ENCODE measurements at regions not wholly inside any gene's neighbourhood (a gene's known extent, or its start where the extent isn't known, plus 50 kb on each side); places are given as distances from the start of the nearest gene placed in this dataset.

DNA sequence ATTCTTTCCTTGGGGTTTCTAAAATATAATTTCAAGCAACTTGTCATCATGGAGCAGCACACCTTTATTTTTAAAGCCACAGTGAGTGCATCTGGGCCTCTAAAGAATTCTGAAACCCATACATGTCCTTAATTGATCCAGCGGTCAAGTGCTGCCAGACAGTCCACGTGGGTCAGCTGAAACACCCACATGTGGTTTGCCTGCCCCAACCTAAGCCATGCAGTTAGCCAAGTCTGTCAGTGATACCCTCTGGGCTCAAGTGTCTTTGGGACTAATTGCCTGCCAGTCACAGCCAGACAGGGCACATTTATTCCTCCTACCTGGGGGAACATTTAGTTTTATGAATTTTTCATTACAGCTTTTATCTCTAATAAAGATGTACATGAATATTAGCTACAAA is 291.4 kb upstream of the SLC30A5 start:
- H3K4me1 ChIP-seq: no peaks in the 10 kb centered on the region
- intact Hi-C loops (cut with DNase I): no loop called here
- no peak for ATAC-seq
- no peaks in the 10 kb centered on the region for H3K9me3 ChIP-seq
- H3K27me3 ChIP-seq (ENCODE audit: low read depth): no peaks in the 10 kb centered on the region
- H3K36me3 ChIP-seq: no peaks in the 10 kb centered on the region
- TF ChIP-seq, protein P1, sequence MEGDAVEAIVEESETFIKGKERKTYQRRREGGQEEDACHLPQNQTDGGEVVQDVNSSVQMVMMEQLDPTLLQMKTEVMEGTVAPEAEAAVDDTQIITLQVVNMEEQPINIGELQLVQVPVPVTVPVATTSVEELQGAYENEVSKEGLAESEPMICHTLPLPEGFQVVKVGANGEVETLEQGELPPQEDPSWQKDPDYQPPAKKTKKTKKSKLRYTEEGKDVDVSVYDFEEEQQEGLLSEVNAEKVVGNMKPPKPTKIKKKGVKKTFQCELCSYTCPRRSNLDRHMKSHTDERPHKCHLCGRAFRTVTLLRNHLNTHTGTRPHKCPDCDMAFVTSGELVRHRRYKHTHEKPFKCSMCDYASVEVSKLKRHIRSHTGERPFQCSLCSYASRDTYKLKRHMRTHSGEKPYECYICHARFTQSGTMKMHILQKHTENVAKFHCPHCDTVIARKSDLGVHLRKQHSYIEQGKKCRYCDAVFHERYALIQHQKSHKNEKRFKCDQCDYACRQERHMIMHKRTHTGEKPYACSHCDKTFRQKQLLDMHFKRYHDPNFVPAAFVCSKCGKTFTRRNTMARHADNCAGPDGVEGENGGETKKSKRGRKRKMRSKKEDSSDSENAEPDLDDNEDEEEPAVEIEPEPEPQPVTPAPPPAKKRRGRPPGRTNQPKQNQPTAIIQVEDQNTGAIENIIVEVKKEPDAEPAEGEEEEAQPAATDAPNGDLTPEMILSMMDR (IDR thresholded peaks at IDR 0.05): no peak
- no peak overlapping the region for H3K4me3 ChIP-seq
- DNase-seq: no peak
- no peak overlapping the region for H3K27ac ChIP-seq

DNA sequence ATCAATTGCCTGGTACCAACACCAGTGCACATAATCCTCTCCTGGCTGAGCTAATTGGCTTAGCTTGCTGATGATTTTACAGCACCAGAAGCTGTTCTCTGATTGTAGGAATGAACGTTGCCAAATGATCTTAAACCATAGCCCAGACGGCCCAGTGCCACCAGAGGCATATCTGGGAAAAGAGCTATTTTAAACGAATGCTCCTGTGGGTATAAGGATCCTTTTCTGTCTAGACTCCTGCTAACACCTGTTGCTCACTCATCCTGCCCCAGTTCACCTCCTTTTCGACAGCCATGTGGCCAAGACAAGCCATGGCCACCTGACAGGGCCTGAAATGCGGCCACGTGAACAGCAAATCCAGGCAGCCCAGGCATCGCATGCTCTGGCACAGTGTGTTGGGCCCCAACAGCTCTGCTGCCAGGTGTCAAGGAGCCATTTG is 289.9 kb upstream of the SLC30A5 start:
- Histone ChIP-seq H3K27me3 (ENCODE audit: low read depth) (no peaks in the 10 kb centered on the region), H3K4me1 (no peaks in the 10 kb centered on the region), H3K27ac (no peak overlapping the region), H3K9me3 (no peaks in the 10 kb centered on the region), H3K4me3 (no peak overlapping the region), H3K36me3 (no peaks in the 10 kb centered on the region)
- intact Hi-C loops (cut with DNase I): no loop called here
- DNase-seq (no peak), ATAC-seq (no peak)
- TF ChIP-seq, protein P1 (IDR thresholded peaks at IDR 0.05): no peak

GRCh38 chr5:68804343-68804742 is 289.5 kb upstream of the SLC30A5 start:
- H3K27me3 ChIP-seq (ENCODE audit: low read depth): no peaks in the 10 kb centered on the region
- no peak overlapping the region for H3K4me3 ChIP-seq
- DNase-seq (no peak), ATAC-seq (no peak)
- no peaks in the 10 kb centered on the region for H3K9me3 ChIP-seq
- intact Hi-C loops (cut with DNase I): no loop called here
- H3K27ac ChIP-seq: no peak overlapping the region
- TF ChIP-seq, protein P1 (IDR thresholded peaks at IDR 0.05): no peak
- H3K4me1 ChIP-seq: no peaks in the 10 kb centered on the region
- no peaks in the 10 kb centered on the region for H3K36me3 ChIP-seq

DNA sequence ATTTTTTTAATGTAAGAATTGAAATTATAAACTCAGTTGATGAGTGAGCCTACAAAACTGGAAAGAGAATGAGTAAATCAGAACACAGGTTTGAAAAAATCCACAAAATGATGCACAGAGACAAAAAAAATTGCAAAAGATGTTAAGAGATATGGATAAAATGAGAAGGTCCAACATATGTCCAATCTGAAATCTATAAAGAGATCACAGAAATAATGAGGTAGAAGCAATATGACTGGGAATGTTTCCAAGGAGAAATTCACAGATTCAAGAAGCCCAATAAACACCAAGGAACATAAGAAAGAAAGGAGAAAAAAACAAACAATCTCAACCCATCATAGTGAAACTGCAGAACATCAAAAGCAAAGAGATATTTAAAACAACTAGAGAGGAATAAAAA is 288.4 kb upstream of the SLC30A5 start:
- ATAC-seq (no peak), DNase-seq (no peak)
- intact Hi-C loops (cut with DNase I): no loop called here
- Histone ChIP-seq H3K9me3 (no peaks in the 10 kb centered on the region), H3K4me3 (no peak overlapping the region), H3K36me3 (no peaks in the 10 kb centered on the region), H3K4me1 (no peaks in the 10 kb centered on the region), H3K27me3 (ENCODE audit: low read depth) (no peaks in the 10 kb centered on the region), H3K27ac (no peak overlapping the region)
- TF ChIP-seq, protein P1 (IDR thresholded peaks at IDR 0.05): no peak

GRCh38 chr5:68817632-68818031 is 276.2 kb upstream of the SLC30A5 start:
- TF ChIP-seq, protein P1 (IDR thresholded peaks at IDR 0.05): no peak
- Histone ChIP-seq H3K36me3 (no peaks in the 10 kb centered on the region), H3K27me3 (ENCODE audit: low read depth) (no peaks in the 10 kb centered on the region), H3K4me1 (no peaks in the 10 kb centered on the region), H3K4me3 (no peak overlapping the region), H3K27ac (no peak overlapping the region), H3K9me3 (no peaks in the 10 kb centered on the region)
- no peak for DNase-seq
- ATAC-seq: no peak
- intact Hi-C loops (cut with DNase I): no loop called here

All from lower lobe of right lung (tissue), 2 donors.